ENCODE measurements at regions not wholly inside any gene's neighbourhood (a gene's known extent, or its start where the extent isn't known, plus 50 kb on each side); places are given as distances from the start of the nearest gene placed in this dataset.
"Not testable (repeated sequence)": the region's sequence is repeated elsewhere in the genome, so short reads cannot be mapped to it uniquely, and the experiment has no call there.

DNA sequence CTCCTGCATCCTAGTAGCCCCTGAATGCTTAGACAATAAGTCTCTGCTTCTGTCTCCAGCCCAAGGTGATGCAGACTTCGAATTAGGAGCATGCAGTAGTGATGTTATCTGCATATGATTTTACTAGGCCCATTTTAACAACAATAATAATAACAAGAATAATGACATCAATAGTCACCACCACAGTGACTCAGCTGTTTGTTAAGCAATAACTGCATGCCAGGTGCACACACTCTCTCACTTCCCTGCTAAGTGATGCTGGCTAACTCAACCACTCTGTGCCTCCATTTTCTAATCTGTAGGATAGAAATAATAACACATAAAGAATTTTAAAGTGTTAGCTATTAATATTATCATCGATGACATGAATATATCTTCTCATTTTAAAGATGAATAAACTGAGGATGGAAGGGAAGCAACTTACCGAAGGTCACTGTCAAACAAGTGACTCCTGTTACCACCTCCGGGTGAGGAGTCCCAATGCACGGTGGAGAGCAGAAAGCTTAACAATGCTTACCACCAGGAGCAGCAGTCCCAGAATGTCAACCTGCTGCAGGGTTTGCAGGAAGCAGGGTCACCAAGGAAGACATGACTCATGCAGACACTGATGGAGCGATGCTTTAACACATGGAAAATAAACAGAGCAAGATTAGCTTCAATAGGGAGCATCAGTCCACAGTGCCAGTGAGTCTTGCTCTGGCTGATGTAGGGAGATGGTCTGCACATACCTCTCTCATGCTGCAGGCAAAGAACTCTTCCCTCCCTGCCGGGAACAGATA is 290.2 kb downstream of the SPATA17 start:
- peak; percentile 31 for DNase-seq

DNA sequence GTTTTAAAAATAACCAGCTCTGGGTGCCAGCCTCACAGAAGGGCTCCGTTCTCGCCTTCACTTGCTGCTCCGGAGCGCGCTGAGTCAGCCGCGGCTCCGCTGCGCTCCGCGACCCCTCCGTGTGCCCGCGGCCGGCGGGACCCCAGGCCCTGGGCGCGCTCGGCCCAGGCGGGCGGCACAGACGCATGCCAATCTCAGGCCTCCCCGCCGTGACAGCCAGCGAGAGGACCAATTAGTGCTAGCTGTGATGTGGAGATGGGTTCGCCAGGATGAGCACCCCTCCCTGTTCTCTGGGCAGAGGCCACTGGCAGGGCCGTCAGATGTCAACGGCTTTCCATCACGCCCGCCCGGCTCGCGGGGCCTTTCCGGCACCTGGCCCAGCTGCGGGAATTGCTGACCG is 293.8 kb downstream of the SPATA17 start:
- DNase-seq = no peak

DNA sequence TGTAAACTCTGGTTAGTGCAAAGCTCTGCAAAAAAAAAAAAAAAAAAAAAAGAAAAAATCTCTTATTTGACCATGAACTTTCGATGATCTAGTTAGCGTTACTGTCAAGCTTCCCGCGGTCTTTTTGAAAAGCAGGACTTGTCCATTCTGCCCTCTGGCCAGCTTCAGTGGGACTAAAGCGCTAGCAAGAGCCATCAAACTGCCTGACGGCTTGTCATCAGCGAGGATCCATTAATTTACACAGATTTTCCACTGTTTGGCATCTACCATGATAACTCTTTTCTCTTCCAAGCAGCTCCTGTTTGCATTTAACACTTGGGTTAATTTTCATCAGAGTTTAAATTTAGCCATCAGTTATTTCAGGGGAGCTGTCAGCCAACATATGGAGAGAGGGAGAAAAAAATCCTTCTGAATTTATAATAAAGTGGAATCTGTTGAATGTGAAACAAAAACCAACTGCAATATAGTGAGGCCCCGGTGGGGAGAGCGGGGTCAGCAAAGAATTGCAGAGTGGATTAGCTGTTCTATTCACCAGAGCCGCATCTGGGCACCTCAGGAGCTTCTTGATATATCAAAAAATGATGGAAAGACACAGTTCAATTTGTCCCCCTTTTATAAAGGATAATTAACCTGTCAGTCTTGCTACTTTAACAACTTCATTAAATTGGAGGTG is 298.2 kb downstream of the SPATA17 start:
- DNase-seq = no peak

DNA sequence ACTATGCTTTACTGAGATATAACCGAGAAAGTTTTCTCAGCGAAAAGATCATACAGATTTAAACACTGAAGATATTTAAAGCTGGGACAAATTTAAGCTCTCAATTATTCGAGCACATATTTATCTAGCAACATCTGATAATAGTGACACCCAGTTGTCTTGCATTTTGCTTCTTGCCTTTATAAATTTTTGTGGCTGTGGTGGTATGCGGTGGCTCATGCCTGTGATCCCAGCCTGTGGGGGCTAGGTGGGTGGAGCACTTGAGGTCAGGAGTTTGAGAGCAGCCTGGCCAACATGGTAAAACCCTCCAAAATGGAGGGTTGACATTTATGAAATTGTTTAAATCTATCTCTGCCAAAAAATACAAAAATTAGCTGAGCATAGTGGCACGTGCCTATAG is 312.2 kb downstream of the SPATA17 start:
- no peak for DNase-seq

DNA sequence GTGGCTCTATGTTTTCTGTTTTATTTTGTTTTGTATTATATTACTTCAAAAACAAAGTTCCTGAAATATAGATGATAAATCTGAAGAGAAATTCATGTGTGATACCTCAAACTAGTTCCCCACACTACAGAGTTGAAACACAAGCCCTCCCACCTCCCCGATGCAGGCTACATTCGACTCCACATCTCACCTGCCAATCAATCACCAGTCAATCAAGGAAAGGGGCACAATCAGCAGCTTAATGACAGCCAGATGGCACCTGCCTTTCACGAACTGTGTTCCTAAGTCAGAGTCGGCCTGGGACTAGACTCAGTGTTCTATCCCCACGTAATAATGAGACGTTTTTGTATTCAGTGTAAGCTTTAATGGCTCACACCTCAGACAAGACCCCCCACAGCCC is 313.4 kb downstream of the SPATA17 start:
- DNase-seq = no peak

DNA sequence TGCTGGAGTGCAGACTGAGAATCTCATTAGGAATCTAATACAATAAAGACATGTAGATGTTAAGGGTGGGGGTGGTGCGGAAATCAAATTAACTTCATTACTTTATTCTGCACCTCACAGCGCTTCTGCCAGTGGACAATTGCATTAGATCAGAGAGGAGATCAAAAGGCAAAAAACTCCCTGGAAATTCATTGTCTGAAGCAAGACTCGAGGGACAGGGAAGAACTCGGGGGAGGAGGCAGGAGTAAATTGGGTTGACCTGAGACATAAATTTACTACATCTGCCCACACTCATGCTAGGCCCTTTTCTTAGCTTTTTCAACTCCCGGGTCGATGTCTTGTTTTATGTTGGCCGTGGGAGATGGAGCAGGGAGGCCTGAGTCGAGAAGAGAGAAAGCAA is 315.4 kb downstream of the SPATA17 start:
- DNase-seq = no peak

DNA sequence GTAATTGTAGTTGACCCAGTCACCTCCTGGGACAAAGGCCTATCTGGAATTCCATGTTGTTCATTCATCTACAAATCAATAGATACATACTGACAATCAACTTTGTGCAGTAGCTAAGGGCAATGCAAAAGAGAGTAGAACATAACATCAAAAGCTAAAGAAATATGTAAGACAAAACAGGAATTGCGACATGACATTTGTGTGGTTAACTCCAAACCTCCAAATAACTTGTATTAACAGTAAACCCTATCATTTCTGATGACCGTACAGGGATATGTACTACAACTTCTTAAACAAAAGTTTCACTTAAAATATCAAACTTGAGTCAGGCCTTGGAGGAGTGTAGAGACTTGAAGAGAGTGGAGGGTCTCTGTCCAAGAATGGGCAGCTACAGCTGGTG is 317.6 kb downstream of the SPATA17 start:
- no peak for DNase-seq

DNA sequence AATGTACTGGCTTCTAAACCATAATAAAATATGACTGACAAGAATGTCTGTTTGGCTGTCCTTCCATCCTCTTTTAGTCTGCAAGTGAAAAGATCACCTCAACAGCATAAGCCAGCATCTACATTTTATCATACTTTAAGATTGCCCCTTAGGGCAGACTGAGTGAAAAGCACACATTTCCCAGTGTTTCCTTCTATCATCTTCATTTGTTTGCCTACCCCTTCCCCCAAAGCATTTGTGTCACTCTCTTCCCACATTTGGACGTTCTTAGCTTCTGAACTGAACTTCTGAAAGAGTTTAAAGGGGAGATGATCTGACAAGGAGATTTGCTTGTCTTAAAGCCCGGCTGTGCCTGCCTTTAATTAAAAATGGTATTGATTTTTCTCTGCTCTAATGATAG is 322.2 kb downstream of the SPATA17 start:
- peak; percentile 8 for DNase-seq

DNA sequence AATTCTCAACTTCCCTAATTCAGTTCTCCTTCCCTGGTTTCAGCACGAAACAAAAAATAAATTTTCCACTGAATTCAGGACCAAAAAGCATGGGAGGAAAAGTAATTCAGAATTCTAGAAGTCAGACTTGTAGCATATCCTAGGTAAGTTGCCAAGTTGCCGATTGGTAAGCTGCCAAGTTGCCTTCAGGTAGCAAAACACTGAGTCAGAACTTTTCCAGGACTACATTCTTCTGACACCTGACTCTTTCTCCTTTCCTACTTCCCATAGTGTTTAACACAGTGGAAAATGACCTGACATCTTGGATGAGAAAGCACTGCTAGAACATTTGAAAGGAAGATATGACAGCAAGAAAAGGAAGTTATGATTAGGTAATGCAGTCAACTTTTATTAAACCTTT is 322.8 kb downstream of the SPATA17 start:
- peak; percentile 17 for DNase-seq

DNA sequence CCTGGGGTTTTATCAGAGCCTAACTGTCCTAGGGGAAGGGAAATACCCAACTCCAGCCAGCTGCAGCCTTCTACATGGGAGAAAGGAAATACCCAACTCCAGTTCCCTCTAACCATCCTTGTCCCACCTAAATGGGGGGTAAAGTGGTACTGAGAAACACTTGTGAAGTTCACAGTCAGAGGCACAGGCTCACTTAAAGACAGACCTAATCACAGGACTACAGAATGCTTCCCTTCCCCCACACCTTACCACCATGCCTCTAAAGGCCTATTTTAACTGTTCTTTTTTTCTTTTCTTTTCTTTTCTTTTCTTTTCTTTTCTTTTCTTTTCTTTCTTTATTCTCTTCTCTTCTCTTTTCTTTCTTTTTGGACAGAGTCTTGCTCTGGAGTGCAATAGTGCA is 324.6 kb downstream of the SPATA17 start:
- no peak for DNase-seq

DNA sequence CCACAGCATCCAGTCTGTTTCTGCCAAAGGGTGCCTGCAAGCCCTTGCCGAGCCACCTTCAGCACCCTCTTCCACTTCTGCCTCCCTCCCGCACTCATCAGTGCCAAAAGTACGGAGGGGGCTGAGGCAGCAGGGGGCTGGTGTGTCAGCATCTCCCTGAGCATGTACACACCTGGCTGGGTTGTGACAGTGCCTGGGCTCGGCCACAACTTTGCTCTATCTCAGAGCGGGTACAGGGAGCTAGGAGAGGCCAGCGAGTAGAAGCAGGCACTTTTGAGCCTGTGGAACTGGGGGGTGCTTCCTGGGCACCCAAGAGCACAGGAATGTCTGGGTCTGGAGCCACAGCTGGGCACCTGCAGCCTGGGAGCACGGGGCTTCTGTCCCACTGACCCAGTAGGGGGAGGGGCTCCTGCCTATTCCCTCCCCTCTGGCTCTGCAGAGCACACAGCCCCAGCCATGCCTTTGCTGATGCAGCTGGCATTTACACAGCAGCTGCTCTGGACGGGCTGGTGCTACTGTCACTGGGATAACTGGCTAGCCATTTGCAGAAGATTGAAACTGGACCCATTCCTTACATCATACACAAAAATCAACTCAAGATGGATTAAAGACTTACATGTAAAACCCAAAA is 319.8 kb upstream of the RRP15 start:
- no peak for DNase-seq

DNA sequence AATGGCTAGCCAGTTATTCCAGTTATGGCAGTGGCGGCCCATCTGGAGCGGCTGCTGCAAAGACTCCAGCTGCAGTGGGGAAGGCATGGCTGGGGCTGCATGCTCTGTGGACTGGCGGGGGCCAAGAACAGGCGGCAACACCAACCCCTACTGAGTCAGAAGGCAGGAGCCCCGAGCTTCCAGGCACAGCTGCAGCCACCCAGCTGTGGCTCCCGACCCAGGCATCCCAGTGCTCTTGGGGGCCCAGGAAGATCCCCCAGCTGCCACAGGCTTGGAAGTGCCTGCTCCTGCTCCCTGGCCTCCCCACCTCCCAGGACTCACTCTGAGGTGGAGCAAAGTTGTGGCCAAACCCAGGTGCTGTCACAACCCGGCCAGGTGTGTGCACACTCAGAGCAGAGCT is 317.0 kb upstream of the RRP15 start:
- DNase-seq = no peak

DNA sequence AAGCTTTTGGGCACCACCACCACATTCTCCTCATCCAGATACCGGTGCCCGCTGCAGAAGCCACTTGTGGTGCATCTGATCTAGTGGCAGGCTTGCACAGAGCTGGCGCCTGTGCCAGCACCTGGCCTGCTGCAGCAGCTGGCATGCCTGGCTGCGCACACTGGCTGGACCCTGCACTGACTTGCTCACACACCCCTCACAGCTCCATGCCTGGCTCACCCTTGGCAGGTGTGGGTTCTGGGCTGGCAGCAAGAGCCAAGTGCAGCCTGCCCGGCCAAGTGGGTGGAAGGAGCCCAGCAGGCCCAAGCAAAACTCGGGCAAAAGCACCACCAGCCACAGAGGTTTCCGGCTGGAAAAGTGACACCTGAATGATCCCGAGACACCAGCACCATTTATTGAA is 315.7 kb upstream of the RRP15 start:
- DNase-seq = no peak

DNA sequence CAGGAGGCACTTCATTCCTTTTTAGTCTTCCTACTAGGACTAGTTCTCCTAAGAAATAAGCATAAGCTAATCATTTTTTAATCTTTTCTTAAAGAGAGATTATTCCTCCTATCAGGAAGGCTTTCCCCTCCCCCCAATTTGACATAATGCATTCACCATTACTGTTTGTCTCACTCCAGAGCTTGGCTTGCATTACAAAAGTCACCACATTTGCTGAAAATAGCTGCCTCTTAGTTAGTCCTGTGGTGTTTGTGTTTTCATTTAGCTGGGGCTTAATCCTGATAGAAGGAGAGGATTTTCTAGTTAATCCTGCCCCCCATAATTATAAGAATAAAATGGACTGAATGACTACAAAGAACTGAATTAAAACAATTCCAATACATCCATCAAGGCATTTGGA is 307.1 kb upstream of the RRP15 start:
- DNase-seq = no peak

DNA sequence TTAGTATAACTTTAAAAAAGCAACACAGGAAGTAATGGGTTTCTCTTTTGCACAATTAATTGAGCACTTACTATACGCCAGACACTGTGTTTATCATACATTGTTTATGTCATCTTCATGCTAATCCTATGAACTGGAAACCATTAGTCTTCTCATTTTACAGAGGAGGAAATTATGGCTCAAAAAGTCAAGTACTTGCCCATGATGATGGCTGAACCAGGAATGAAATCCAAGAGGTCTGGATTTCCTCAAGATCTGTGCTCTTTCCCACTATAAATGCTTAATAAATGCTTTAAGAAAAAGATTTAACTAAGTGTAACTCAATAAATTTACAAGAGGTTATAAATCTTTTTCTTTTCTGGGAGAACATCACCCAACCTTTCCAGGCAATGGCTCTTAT is 303.7 kb upstream of the RRP15 start:
- no peak for DNase-seq

DNA sequence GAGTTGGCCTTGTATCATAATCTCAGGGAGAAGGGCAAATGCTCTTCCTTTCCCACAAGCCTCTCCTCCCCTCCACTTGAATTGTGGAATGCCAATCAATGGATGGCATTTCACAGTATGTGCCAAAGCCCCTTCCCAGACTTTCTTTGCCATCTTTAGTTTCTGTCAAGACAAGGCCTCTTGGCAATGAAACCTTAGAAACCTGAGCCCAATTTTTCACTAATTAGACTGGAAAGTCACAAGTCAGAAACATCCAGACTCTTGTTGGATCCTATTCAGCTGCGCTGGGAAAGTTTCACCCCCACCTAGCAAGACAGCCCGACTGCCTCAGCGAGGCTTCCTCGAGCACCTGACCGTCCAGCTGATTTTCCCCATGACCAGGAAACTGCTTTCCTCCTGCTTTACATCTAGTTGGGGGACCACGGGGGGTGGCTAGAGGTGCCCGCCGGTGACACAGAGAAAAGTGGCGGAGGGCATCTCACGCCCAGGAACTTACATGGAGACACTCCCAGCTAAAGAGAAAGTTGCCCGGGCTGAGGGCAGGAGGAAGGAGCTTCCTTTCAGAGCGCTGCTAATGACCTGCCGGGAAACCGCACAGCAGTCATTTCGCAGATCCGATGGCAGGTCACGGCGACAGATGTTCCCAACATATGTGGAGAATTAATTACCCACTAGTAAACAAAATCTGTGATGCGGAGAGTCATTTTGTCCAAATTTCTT is 302.6 kb upstream of the RRP15 start:
- DNase-seq = peak; percentile 78

DNA sequence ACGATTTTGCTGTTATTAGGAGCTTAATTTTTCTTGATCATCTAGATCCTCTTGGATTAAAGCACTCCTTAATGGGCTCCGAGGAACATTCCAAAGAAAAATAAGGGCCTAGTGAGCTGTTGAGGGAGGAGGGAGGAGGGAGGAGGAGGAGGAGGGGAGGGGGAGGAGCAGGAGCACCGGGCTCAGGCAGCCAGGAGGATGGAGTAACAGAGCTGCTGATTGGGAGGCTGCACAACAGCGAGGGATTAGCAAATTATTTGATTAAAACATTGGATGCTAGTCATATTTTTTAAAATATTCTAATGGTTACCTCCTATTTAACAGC is 302.1 kb upstream of the RRP15 start:
- peak; percentile 74 for DNase-seq

DNA sequence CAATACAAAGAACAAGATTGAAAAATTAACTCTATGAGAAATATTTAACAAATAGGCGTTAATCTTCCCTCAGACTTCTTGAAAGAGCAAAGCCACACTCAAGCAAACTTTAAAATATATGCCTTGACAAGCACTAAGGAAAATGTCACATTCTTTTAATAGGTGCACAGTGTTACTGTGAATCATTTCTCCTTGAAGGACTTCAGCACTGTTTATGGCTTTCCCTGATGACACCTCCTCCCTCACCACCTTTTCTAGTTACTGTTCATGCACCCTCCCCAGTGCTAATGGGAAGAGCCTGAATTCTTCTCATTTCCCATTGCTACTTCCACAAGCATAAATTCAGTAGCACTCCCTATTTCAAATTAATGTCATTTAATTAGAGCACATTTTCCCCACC is 299.5 kb upstream of the RRP15 start:
- DNase-seq = no peak

DNA sequence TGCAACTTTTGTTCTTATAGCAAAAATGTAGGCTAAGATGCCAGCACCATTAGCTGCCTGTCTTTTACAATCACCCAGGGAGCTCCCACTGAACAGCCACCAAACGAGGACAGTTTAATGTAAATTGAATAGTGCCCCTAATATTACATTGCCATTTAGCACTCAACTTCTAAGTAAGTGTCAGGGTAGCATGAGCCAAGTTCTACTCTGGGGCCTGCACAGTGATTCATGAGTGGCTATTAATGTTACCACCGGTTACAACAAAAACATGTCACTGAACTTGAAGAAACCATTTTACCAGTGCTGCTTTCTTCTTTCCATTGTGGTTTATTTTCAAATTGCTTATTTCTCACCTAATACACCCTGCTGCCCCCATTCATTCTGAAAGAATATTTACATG is 295.6 kb upstream of the RRP15 start:
- DNase-seq = no peak

DNA sequence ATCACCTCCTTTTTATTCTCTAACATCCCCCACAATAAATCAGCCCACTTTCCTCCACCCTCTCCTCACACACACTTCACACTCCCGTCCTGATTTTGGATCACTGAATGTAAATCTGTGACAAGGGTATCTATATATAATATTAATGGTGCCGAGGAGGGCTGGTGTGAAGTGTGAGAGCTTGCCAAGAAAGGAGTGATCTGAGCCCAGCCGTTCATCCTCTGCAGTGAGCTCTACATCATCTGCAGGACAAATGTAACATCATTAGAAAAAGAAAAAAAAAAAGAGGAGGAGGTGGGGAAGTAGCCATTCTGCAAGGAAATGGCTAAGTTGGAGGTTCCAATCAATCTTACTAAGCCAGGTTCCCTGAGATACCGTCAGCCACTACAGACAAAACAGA is 291.7 kb upstream of the RRP15 start:
- no peak for DNase-seq

DNA sequence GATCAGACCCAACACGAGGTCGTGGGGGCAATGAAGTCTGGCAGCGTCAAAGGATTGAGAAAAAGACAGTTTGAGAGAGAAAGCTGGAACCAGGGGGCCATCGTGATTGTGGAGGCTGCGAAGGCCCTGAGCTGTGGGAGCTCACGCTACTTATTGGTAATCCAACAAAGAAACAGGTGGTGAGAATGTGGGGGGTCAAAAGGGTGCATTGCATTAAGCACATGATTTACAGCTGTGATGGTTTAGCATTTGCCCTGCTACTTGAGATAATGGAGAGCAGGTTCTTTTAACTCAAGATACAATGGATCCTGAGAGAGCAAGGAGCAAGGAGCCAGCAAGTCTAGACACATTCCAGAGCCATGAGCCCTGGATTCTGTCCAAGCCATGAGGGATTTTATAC is 276.8 kb upstream of the RRP15 start:
- DNase-seq = peak; percentile 83

DNA sequence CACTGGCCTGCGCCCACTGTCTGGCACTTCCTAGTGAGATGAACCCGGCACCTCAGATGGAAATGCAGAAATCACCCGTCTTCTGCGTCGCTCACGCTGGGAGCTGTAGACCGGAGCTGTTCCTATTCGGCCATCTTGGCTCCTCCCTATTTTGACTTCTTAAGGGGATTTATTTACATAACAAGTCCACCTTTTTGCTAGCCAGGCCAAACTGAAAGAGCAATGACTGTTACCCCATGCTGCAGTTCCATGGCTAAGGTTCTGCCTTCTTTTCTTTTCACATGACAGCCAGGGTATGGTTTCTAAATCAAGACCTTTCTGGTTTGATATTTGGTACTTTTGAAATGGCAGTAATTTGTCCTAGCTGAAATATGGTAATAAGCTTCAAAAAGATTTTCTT is 270.0 kb upstream of the RRP15 start:
- DNase-seq = not testable (repeated sequence)

DNA sequence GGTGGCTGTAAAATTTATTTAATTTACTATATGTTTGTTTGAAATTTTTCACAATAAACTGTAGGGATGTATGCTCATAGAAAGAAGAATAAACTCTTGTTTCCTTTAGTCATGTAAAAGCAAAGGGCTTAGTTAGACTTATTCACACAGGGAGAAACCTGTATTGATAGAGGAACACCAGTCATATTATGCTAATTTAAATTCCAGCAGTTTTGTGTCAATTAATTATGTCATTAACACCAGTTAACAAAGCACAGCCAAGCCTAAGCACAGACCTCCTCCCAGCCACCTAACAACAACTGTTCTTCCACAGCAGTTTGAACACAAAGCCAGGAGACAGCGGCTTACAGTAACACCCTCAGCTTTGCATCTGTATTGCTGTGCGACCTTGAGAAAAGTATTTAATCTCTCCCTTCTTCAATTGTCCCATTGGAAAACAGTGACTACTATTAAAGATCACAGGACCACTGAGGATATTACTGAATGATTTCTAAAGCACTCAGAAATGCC is 260.8 kb upstream of the RRP15 start:
- DNase-seq = no peak

DNA sequence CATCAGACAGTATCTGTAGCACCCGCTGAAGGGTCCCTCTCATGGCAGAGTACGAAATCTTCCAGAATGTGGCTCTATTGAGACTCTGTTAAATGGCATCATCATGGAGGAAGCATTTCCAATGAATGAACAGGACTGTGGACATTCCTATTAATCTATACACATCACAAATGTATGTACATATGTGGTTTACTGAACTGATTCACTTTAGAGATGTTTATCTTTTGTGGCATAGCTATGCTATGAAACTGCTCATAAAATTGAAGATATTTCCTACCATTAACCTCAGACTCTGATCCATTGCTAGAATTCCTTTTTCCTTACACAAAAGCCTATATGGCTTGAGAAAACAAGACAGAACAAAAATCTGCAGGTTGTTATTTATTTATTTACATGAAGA is 259.6 kb upstream of the RRP15 start:
- DNase-seq = no peak
